GM12892 (cell line): ENCODE measurements at regions not wholly inside any gene's neighbourhood (a gene's known extent, or its start where the extent isn't known, plus 50 kb on each side); places are given as distances from the start of the nearest gene placed in this dataset.

Experiments used
- DNase-seq: peaks from one replicate; pipeline ENCODE4 v3.0.0; 2011; ENCODE audit not compliant: insufficient read length
- FAIRE-seq: peaks from 2 replicates; lab custom pipeline; 2011; peaks lifted over from hg19 to GRCh38; lab: Jason Lieb, UNC
- POLR2A ChIP-seq: IDR thresholded peaks from 2 replicates; pipeline ENCODE4 v1.6.1; 2011; ENCODE audit warnings: low read depth, low read length, control low read depth
- POLR2AphosphoS5 ChIP-seq: IDR thresholded peaks from 2 replicates; pipeline ENCODE4 v1.6.1; 2011; ENCODE audit warnings: low read depth, low read length, control low read depth
- TAF1 ChIP-seq: IDR thresholded peaks from 2 replicates; pipeline ENCODE4 v1.6.1; 2011; ENCODE audit warnings: low read depth, mild to moderate bottlenecking, control low read depth, low read length, borderline replicate concordance

GRCh38 chr4:124904723-124905388 is 192.3 kb upstream of the ANKRD50 start:
- no peak for FAIRE-seq
- no peak for DNase-seq
- TF ChIP-seq TAF1 (no peak), POLR2A (no peak), POLR2AphosphoS5 (no peak)

GRCh38 chr4:124903995-124904722 is 191.6 kb upstream of the ANKRD50 start:
- FAIRE-seq (no peak), DNase-seq (no peak)
- no peak for TF ChIP-seq POLR2AphosphoS5
- TF ChIP-seq POLR2A: no peak
- TF ChIP-seq TAF1: no peak

GRCh38 chr4:124902001-124902515 is 189.5 kb upstream of the ANKRD50 start:
- no peak for FAIRE-seq

GRCh38 chr4:124899997-124900396 is 187.5 kb upstream of the ANKRD50 start:
- no peak for FAIRE-seq
- DNase-seq: no peak
- no peak for TF ChIP-seq POLR2AphosphoS5
- TF ChIP-seq POLR2A: no peak
- TF ChIP-seq TAF1: no peak

More at GRCh38 chr4:124902001-124902515, 189.5 kb upstream of the ANKRD50 start:
- no peak for DNase-seq
- no peak for TF ChIP-seq TAF1
- no peak for TF ChIP-seq POLR2AphosphoS5

GRCh38 chr4:124890522-124890921 is 178.0 kb upstream of the ANKRD50 start:
- FAIRE-seq (no peak), DNase-seq (no peak)

GRCh38 chr4:124887739-124888138 is 175.2 kb upstream of the ANKRD50 start:
- FAIRE-seq: no peak
- TF ChIP-seq POLR2A: no peak
- no peak for TF ChIP-seq POLR2AphosphoS5
- no peak for TF ChIP-seq TAF1
- no peak for DNase-seq

More at GRCh38 chr4:124890522-124890921, 178.0 kb upstream of the ANKRD50 start:
- TF ChIP-seq TAF1 (no peak), POLR2A (no peak), POLR2AphosphoS5 (no peak)

- TF ChIP-seq TAF1 (no peak), POLR2AphosphoS5 (no peak), POLR2A (no peak)
- no peak for DNase-seq
- FAIRE-seq: no peak
Observed at GRCh38 chr4:124884316-124884715, 171.8 kb upstream of the ANKRD50 start.

GRCh38 chr4:124883632-124884031 is 171.1 kb upstream of the ANKRD50 start:
- TF ChIP-seq POLR2AphosphoS5: no peak
- TF ChIP-seq TAF1: no peak
- TF ChIP-seq POLR2A: no peak
- FAIRE-seq (no peak), DNase-seq (no peak)

GRCh38 chr4:124879195-124879594 is 166.7 kb upstream of the ANKRD50 start:
- TF ChIP-seq POLR2A (no peak), POLR2AphosphoS5 (no peak), TAF1 (no peak)
- no peak for FAIRE-seq
- no peak for DNase-seq

- no peak for FAIRE-seq
- no peak for DNase-seq
- no peak for TF ChIP-seq POLR2AphosphoS5
- no peak for TF ChIP-seq POLR2A
Observed at GRCh38 chr4:124874172-124874450, 161.6 kb upstream of the ANKRD50 start.

- FAIRE-seq (no peak), DNase-seq (no peak)
- TF ChIP-seq TAF1: no peak
- no peak for TF ChIP-seq POLR2AphosphoS5
Observed at GRCh38 chr4:124873361-124874171, 161.0 kb upstream of the ANKRD50 start.
